ENCODE measurements at regions not wholly inside any gene's neighbourhood (a gene's known extent, or its start where the extent isn't known, plus 50 kb on each side); places are given as distances from the start of the nearest gene placed in this dataset.

DNA sequence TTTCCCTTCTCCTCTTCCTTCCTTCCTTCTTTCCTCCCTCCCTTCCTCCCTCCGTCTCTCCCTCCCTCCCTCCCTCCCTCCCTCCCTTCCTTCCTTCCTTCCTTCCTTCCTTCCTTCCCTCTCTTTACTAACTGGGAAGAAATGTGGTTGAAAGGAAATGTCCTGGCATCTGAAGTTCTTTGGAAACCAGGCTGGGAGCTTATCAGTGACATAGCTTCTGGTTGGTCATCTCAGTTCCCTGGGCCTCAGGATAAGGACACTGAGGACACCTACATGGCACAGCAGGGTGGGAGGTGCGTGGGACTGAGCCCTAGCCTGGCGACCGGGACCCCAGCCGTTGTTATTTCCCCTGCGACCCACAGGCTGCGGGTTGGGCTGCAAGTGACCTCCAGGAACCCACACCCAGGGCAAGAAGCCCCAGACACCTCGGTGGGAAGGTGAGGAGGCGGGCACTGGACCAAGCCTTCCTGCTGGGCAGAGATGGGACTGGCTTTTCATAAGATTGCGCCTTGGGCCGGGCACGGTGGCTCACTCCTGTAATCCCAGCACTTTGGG lies 1486.5 kb downstream of the TBC1D22A start:
- TF ChIP-seq, protein P1, sequence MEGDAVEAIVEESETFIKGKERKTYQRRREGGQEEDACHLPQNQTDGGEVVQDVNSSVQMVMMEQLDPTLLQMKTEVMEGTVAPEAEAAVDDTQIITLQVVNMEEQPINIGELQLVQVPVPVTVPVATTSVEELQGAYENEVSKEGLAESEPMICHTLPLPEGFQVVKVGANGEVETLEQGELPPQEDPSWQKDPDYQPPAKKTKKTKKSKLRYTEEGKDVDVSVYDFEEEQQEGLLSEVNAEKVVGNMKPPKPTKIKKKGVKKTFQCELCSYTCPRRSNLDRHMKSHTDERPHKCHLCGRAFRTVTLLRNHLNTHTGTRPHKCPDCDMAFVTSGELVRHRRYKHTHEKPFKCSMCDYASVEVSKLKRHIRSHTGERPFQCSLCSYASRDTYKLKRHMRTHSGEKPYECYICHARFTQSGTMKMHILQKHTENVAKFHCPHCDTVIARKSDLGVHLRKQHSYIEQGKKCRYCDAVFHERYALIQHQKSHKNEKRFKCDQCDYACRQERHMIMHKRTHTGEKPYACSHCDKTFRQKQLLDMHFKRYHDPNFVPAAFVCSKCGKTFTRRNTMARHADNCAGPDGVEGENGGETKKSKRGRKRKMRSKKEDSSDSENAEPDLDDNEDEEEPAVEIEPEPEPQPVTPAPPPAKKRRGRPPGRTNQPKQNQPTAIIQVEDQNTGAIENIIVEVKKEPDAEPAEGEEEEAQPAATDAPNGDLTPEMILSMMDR (IDR thresholded peaks at IDR 0.05; ENCODE audit: control insufficient read depth, extremely low read depth, insufficient read depth), result no peak
- no peak overlapping the region for H3K4me3 ChIP-seq (ENCODE audit: low read depth, low read length)
- DNase-seq (ENCODE audit: low read depth), result no peak

DNA sequence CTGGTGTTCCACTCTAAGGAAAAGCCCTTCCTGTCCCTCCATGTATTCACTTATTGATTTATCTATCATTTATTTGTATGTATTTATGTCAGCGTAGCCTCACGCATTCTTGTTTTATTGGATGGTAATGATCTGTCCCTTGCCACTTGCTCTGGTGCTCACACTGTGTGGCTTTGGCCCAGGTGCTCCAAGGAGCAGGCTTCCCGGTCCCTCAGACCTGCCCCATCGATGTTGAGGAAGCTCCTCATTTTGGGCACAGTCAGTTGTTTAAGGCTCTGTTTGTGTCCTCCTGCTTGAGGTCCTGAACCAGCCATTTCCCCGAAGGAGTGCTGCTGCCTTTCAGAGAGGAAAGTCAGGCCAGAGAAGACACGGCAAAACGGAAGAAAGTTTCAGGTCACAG lies 1485.4 kb downstream of the TBC1D22A start:
- H3K4me3 ChIP-seq (ENCODE audit: low read depth, low read length), result no peak overlapping the region
- no peak for DNase-seq (ENCODE audit: low read depth)
- TF ChIP-seq, protein P1 (IDR thresholded peaks at IDR 0.05; ENCODE audit: control insufficient read depth, extremely low read depth, insufficient read depth), result no peak

DNA sequence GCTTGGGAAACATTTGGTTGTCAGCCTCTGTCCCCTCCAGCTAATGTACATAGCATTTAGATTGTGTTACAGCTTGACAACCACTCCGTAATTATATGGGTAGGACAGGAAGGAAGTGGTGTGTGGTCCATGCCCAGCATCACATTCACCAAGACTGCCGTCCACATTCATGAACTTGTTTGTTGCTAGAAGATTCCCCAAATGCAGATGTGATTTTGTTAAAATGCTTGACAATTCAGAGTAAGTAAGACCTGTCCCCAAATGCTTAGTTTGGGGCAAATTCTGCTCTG lies 1482.7 kb downstream of the TBC1D22A start:
- TF ChIP-seq, protein P1 (IDR thresholded peaks at IDR 0.05; ENCODE audit: control insufficient read depth, extremely low read depth, insufficient read depth), result no peak
- no peak for DNase-seq (ENCODE audit: low read depth)
- no peak overlapping the region for H3K4me3 ChIP-seq (ENCODE audit: low read depth, low read length)

DNA sequence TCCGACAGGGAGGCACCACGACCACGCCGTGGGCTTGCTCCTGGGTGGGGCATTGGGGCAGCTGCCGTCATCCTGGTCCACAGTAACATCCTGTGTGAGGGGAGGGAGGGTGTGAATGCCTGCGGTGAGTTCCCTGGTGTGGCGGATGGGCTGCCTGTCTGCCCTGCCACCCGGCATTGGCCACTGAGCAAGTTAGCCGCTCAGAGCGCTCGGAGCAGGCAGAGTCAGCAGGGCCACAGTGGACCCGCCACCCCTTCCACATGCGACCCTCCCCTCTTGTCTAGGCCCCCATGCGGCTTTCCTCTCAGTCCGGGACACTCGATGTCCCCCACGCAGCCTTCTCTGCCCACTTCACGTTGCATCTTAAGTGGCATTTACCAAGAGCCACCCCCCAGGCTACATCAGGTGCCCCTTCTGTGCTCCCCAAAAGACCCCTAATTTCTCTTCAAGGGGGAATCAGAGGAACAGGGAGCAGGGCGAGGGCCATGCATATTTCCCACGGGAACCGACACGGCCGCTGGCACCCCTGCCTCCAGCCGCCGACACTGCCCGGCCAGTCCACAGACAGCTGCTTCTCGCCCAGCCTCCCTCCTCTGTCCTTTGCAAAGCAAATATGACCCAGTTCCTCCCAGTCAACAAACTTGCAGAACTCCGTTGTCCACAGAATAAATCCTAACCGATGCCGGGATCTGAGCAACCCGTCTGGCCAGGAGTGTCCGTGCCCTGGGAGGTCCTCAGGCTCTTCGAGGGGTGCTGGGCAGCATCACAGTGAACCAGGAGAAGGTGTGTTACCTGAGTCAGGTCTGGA lies 1482.1 kb downstream of the TBC1D22A start:
- no peak overlapping the region for H3K4me3 ChIP-seq (ENCODE audit: low read depth, low read length)
- DNase-seq (ENCODE audit: low read depth), result no peak
- TF ChIP-seq, protein P1 (IDR thresholded peaks at IDR 0.05; ENCODE audit: control insufficient read depth, extremely low read depth, insufficient read depth), result no peak

DNA sequence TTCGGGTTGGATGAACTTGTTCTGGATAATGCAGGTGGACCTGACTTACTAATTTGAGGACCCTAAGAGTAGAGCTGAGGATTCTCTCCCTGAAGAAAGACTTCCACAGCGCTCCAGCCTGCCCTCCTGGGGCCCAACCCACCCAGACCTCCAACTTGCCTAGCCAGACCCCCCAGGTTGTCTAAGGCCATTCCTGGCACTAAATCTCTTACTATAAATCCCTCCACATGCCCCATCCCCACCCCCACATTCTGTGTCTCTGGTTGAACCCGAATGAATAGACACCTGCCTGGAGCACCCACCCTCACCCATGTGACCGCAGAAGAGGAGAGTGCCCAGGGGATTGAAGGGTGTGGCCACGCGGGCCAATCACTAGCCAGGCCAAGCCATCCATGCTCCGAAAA lies 1480.0 kb downstream of the TBC1D22A start:
- TF ChIP-seq, protein P1 (IDR thresholded peaks at IDR 0.05; ENCODE audit: control insufficient read depth, extremely low read depth, insufficient read depth), result no peak
- no peak for DNase-seq (ENCODE audit: low read depth)
- H3K4me3 ChIP-seq (ENCODE audit: low read depth, low read length), result no peak overlapping the region

DNA sequence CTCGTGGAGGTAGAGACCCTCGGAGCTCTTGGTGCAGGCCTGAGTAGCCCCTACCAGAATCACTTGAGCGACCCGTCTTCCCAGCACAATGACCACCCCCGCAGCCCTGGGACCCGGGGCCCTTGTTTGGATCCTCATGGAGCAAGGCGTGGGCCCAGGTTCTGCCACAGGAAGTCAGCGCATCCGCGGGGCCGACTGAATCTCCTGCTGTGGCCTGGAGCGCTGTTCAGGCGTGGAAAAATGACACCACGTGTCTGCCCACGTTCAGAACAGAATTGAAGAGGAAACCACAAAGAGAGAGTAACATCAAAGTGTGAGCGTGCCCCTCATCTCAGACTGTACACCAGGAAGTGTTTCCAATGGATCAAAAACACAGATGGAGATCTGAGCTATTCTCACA lies 1479.2 kb downstream of the TBC1D22A start:
- DNase-seq (ENCODE audit: low read depth), result no peak
- no peak overlapping the region for H3K4me3 ChIP-seq (ENCODE audit: low read depth, low read length)
- TF ChIP-seq, protein P1 (IDR thresholded peaks at IDR 0.05; ENCODE audit: control insufficient read depth, extremely low read depth, insufficient read depth), result no peak

DNA sequence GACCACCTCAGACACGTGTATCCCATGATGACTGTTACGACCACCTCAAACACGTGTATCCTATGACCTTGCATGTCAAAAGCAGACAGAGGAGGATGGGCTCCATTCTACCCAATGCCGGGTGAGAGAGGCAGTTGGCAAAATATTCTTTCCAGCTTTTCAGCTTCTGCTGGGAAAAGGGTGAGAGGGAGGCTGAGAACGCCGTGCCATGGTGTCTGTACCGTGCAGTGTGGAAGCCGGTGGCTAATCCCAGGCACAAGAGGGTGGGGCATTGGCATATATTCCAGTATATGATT lies 1478.4 kb downstream of the TBC1D22A start:
- TF ChIP-seq, protein P1 (IDR thresholded peaks at IDR 0.05; ENCODE audit: control insufficient read depth, extremely low read depth, insufficient read depth), result no peak
- DNase-seq (ENCODE audit: low read depth), result no peak
- no peak overlapping the region for H3K4me3 ChIP-seq (ENCODE audit: low read depth, low read length)
